Liver (tissue), 8 donors: ENCODE measurements at regions not wholly inside any gene's neighbourhood (a gene's known extent, or its start where the extent isn't known, plus 50 kb on each side); places are given as distances from the start of the nearest gene placed in this dataset.
"Not testable (repeated sequence)": the region's sequence is repeated elsewhere in the genome, so short reads cannot be mapped to it uniquely, and the experiment has no call there.

ENCODE experiments used
- DNase-seq: peaks from one replicate; pipeline ENCODE4 v3.0.0-alpha.2; 2017; ENCODE audit warnings: low spot score
- H3K27ac ChIP-seq, 2 donors: one replicate each; pipeline ENCODE4 v1.7.0; 2013; ENCODE audit warnings: inconsistent platforms in 2 of 2, low read length in 2 of 2, control low read depth in 1 of 2, low read depth in 1 of 2, mild to moderate bottlenecking in 1 of 2
- H3K27me3 ChIP-seq, 4 donors: one replicate each; pipeline versions ENCODE4 v1.6.1 to v1.7.0; 2013; ENCODE audit warnings: low read length in 3 of 4, inconsistent platforms in 1 of 4, mild to moderate bottlenecking in 1 of 4, moderate library complexity in 1 of 4; ENCODE audit not compliant: control insufficient read depth in 4 of 4, insufficient read depth in 4 of 4
- H3K36me3 ChIP-seq, 4 donors: one replicate each; pipeline versions ENCODE4 v1.6.1 to v1.7.0; 2013; ENCODE audit warnings: low read length in 3 of 4, mild to moderate bottlenecking in 3 of 4, low read depth in 1 of 4, moderate library complexity in 1 of 4; ENCODE audit not compliant: control insufficient read depth in 4 of 4, insufficient read depth in 3 of 4
- H3K4me1 ChIP-seq, 4 donors: one replicate each; pipeline versions ENCODE4 v1.6.1 to v1.7.0; 2013; ENCODE audit warnings: low read length in 3 of 4, mild to moderate bottlenecking in 3 of 4, moderate library complexity in 1 of 4; ENCODE audit not compliant: control insufficient read depth in 4 of 4, insufficient read depth in 4 of 4
- H3K4me3 ChIP-seq, 3 donors: one replicate each; pipeline versions ENCODE4 v1.6.1 to v1.7.0; 2013; ENCODE audit warnings: low read length in 3 of 3, control low read depth in 1 of 3, low read depth in 1 of 3, mild to moderate bottlenecking in 1 of 3
- H3K9ac ChIP-seq, 2 donors: one replicate each; pipeline ENCODE4 v1.7.0; 2013; ENCODE audit warnings: low read length in 2 of 2, mild to moderate bottlenecking in 2 of 2, moderate library complexity in 2 of 2, control low read depth in 1 of 2, low read depth in 1 of 2
- H3K9me3 ChIP-seq, 4 donors: one replicate each; pipeline versions ENCODE4 v1.6.1 to v1.7.0; 2013; ENCODE audit warnings: low read length in 3 of 4; ENCODE audit not compliant: control insufficient read depth in 4 of 4
- CTCF ChIP-seq: fragments of 150-350 bp; IDR thresholded peaks from 2 replicates; pipeline ENCODE4 v1.5.1; 2017; ENCODE audit warnings: improper control_type of control experiment, low read depth, low read length; ENCODE audit not compliant: missing input control
- EGR1 ChIP-seq, 2 donors: IDR thresholded peaks; 2 replicates each; pipeline ENCODE4 v1.6.1; 2016 to 2018; ENCODE audit warnings: antibody characterized with exemption in 2 of 2, low read depth in 2 of 2
- FOXA1 ChIP-seq: IDR thresholded peaks from 2 replicates; pipeline ENCODE4 v1.6.1; 2016; ENCODE audit warnings: antibody characterized with exemption
- FOXA2 ChIP-seq: IDR thresholded peaks from 2 replicates; pipeline ENCODE4 v1.6.1; 2016; ENCODE audit warnings: antibody characterized with exemption
- GABPA ChIP-seq, 2 donors: IDR thresholded peaks in 1 of 2; conservative IDR thresholded peaks in 1 of 2; 2 replicates each; pipeline ENCODE4 v1.6.1; 2016; ENCODE audit warnings: antibody characterized with exemption in 2 of 2, mild to moderate bottlenecking in 1 of 2, moderate library complexity in 1 of 2
- HNF4G ChIP-seq: IDR thresholded peaks from 2 replicates; pipeline ENCODE4 v1.6.1; 2016; ENCODE audit warnings: antibody characterized with exemption
- JUND ChIP-seq, 2 donors: IDR thresholded peaks; 2 replicates each; pipeline ENCODE4 v1.6.1; 2016; ENCODE audit warnings: antibody characterized with exemption in 2 of 2
- MAX ChIP-seq: IDR thresholded peaks from 2 replicates; pipeline ENCODE4 v1.6.1; 2016; ENCODE audit warnings: antibody characterized with exemption
- NR2F2 ChIP-seq: IDR thresholded peaks from 2 replicates; pipeline ENCODE4 v1.6.1; 2016; ENCODE audit warnings: antibody characterized with exemption
- RAD21 ChIP-seq, 2 donors: IDR thresholded peaks; 2 replicates each; pipeline ENCODE4 v1.6.1; 2016; ENCODE audit warnings: antibody characterized with exemption in 2 of 2, mild to moderate bottlenecking in 2 of 2
- REST ChIP-seq: IDR thresholded peaks from 2 replicates; pipeline ENCODE4 v1.6.1; 2016; ENCODE audit warnings: antibody characterized with exemption, mild to moderate bottlenecking
- RXRA ChIP-seq, 2 donors: IDR thresholded peaks; 2 replicates each; pipeline ENCODE4 v1.6.1; 2017 to 2018; ENCODE audit warnings: antibody characterized with exemption in 2 of 2, mild to moderate bottlenecking in 1 of 2
- SP1 ChIP-seq: IDR thresholded peaks from 2 replicates; pipeline ENCODE4 v1.6.1; 2018; ENCODE audit warnings: antibody characterized with exemption, mild to moderate bottlenecking
- TAF1 ChIP-seq: conservative IDR thresholded peaks from 2 replicates; pipeline ENCODE4 v1.6.1; 2016; ENCODE audit warnings: antibody characterized with exemption, mild to moderate bottlenecking
- ZBTB33 ChIP-seq: IDR thresholded peaks from 2 replicates; pipeline ENCODE4 v1.6.1; 2016; ENCODE audit warnings: antibody characterized with exemption
- WGBS: extraction: QIAGEN DNeasy Blood & Tissue Kit; methylation state at CpG from one replicate; pipeline ENCODE4 v1.1.7; 2013; 5-methylcytosine and 5-hydroxymethylcytosine counted together
- donor health status: healthy.
- donor health status: healthy.
- donor health status: healthy.
- donor health status: healthy.
- donor health status: healthy.

GRCh38 chr10:55163388-55163979, 362.5 kb upstream of the PCDH15 start:
- DNase-seq = no peak
- no peaks in the 10 kb centered on the region for H3K4me1 ChIP-seq
- H3K27ac ChIP-seq = no peak overlapping the region
- H3K27me3 ChIP-seq = no peaks in the 10 kb centered on the region
- no peak overlapping the region for H3K4me3 ChIP-seq
- no peaks in the 10 kb centered on the region for H3K36me3 ChIP-seq
- WGBS = 73% methylated on average over 6 of the region's 6 CpGs
- no peak overlapping the region for H3K9ac ChIP-seq
- H3K9me3 ChIP-seq = no peaks in the 10 kb centered on the region
- TF ChIP-seq RXRA (IDR thresholded peaks at IDR 0.05) (no peak), HNF4G (no peak), REST (no peak), MAX (no peak), EGR1 (IDR thresholded peaks at IDR 0.05; ENCODE audit: low read depth in 2 of 2) (no peak), NR2F2 (no peak), SP1 (no peak)

- H3K36me3 ChIP-seq, H3K9ac ChIP-seq: not testable (repeated sequence)
- WGBS = 85% methylated on average over 2 of the region's 2 CpGs
Observed at GRCh38 chr10:55162321-55162720, 361.3 kb upstream of the PCDH15 start.

GRCh38 chr10:55160655-55161283, 359.7 kb upstream of the PCDH15 start:
- Histone ChIP-seq H3K9ac (no peak overlapping the region), H3K36me3 (no peaks in the 10 kb centered on the region), H3K9me3 (no peaks in the 10 kb centered on the region), H3K27ac (no peak overlapping the region), H3K4me3 (no peak overlapping the region), H3K4me1 (no peaks in the 10 kb centered on the region), H3K27me3 (no peaks in the 10 kb centered on the region)
- DNase-seq = no peak
- WGBS = 55% methylated on average over 5 of the region's 5 CpGs
- no peak for TF ChIP-seq FOXA2
- no peak for TF ChIP-seq RAD21 (IDR thresholded peaks at IDR 0.05)
- no peak for TF ChIP-seq GABPA (IDR thresholded peaks at IDR 0.05 in 1 of 2, conservative IDR thresholded peaks at IDR 0.05 in 1 of 2)
- no peak for TF ChIP-seq TAF1
- no peak for TF ChIP-seq CTCF
- no peak for TF ChIP-seq SP1
- TF ChIP-seq NR2F2 = no peak
- no peak for TF ChIP-seq MAX
- no peak for TF ChIP-seq ZBTB33
- TF ChIP-seq JUND (IDR thresholded peaks at IDR 0.05) = no peak
- TF ChIP-seq HNF4G = no peak
- TF ChIP-seq FOXA1 = no peak

More at GRCh38 chr10:55162321-55162720, 361.3 kb upstream of the PCDH15 start:
- not testable (repeated sequence) for DNase-seq, H3K9me3 ChIP-seq, H3K4me3 ChIP-seq, H3K27me3 ChIP-seq, H3K27ac ChIP-seq, H3K4me1 ChIP-seq
